NOMO-1 (cell line): ENCODE measurements at regions not wholly inside any gene's neighbourhood (a gene's known extent, or its start where the extent isn't known, plus 50 kb on each side); places are given as distances from the start of the nearest gene placed in this dataset.
"Not testable (repeated sequence)": the region's sequence is repeated elsewhere in the genome, so short reads cannot be mapped to it uniquely, and the experiment has no call there.

Source experiments
- DNase-seq, 2 experiments: peaks; one replicate each; lab custom pipeline; 2025; ENCODE audit not compliant: unreplicated experiment in 2 of 2; lab: John Stamatoyannopoulos, UW

GRCh38 chr2:125681576-125681975 is 974.4 kb upstream of the GYPC start:
- DNase-seq: no peak

- no peak for DNase-seq
These were observed 973.8 kb upstream of the GYPC start for GRCh38 chr2:125681976-125682805.

DNA sequence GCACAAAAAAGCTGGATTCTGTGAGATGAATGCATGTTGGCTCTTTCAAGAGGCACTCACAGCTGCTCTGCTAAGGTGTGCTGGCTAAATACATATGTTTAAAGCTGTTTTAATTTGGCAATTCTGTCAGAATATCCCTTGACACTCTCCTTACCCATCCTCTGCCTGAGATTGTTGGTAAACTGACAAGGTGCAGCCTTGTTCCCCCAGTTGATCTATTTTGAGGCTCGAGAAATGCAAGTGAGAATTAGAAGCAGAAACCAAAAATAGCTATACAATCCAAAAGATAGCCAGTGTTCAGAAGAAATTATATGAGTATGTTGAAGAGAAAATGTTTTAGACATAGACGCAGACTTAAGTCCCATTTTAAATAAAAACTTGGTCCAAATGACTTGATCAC is 971.7 kb upstream of the GYPC start:
- DNase-seq: no peak

DNA sequence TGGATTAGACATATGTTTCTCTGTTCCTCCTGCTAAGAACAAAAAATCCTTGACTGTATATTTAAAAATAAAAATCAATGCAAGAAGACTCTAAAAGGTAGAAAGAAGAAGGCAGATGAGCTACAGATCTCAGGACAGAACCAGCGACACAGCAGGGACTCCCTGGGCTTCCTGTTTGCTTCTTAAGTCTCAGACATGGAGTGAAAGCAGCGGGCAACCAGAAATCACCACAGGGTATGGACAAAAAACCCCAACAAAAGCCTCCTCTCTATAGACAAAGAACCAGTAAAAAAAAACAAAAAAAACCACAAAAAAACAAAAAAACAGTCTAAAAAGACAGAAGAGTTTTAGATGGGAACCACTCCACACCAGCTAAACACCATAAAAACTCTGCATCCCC is 971.0 kb upstream of the GYPC start:
- no peak for DNase-seq

DNA sequence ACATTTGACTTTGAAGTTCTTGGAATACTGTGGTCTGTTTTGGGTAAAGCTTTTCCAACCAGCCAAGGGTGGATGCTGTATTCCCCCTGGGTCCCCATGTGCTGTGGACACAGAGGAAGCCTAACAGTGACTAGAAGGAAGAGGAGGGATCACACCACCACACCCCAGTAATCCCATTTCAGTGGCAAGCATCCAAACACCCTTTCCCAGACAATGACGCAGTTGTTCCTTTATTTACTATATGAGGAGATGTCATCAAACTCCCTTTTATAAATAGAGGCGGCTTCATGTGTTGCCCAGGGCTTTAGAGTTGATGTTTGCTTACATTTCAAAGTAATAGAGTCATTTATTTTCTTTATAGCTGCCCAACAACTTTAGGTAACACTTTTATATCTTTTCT is 959.4 kb upstream of the GYPC start:
- no peak for DNase-seq

DNA sequence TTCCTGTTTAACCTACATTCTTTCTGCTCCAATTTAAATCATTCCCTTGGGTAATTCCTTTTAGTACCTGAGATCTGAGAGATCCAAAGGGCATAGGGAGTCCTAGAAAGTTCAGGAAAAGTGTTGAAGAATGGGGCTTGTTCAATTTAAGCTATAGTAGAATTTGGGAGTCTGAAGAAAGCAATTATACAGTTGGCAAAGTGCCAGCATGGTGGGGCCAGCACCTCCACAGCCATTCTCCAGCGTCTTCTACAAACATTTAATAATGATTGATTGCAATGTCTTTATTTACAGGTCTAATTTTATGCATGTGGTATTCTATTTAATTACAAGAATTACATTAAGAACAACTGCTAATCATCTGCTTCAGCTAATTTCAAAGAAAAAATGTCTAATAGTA is 957.7 kb upstream of the GYPC start:
- DNase-seq: no peak

GRCh38 chr2:125701070-125701469 is 954.9 kb upstream of the GYPC start:
- DNase-seq: no peak

GRCh38 chr2:125707611-125708010 is 948.3 kb upstream of the GYPC start:
- DNase-seq: no peak

DNA sequence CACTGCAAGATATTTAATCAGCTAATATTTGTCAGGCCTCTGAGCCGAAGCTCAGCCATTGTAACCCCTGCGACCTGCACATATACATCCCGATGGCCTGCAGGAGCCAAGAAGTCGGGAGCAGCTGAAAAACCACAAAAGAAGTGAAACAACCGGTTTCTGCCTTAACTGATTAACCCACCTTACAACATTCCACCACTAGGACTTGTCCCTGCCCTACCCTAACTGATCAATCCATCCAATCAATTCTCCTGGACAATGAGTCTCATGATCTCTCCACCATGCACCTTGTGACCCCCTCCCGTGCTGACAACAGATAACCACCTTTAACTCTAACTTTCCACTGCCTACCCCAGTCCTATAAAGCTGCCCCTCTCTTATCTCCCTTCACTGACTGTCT is 945.4 kb upstream of the GYPC start:
- no peak for DNase-seq

- DNase-seq: no peak
These were observed 944.9 kb upstream of the GYPC start for GRCh38 chr2:125711075-125711474.

DNA sequence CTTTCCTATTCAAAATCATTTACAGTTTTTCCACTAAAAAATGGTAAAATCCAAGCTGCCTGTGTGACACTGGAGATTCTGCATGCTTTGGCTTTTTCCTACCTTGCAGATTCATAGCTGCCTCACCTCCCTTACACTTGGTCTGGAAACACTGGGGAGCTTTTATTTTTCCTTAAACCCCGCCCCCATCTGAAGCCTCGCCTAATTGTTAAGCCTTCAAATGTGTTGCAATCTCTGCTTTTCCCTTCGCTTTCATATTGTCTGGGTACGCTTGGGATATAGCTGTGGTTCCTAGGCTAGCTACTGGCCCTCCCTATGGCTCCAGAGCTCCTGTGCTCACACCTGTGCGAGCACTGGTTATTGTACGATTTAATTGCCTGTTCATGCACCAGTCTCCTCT is 942.4 kb upstream of the GYPC start:
- DNase-seq: no peak

- no peak for DNase-seq
These were observed 934.8 kb upstream of the GYPC start for GRCh38 chr2:125721072-125721721.

GRCh38 chr2:125730921-125731320 is 925.0 kb upstream of the GYPC start:
- DNase-seq: no peak

DNA sequence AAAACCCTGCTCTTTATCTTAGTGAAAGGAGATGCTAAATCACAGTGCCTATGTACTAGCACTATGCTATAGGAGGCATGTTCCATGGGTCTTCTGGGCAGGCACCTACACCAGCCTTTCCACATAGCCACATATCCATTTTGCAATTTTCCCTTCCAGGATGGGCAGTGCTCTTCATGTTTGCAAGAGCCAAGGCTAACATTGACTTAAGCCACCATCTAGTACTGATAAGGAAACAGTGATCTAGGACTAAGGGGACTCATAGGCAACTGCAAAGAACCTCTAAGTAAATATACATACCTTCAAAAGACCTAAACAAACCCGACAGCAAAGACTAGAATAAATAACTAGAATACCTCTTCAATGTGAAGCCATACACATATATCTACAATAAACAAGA is 919.7 kb upstream of the GYPC start:
- no peak for DNase-seq

DNA sequence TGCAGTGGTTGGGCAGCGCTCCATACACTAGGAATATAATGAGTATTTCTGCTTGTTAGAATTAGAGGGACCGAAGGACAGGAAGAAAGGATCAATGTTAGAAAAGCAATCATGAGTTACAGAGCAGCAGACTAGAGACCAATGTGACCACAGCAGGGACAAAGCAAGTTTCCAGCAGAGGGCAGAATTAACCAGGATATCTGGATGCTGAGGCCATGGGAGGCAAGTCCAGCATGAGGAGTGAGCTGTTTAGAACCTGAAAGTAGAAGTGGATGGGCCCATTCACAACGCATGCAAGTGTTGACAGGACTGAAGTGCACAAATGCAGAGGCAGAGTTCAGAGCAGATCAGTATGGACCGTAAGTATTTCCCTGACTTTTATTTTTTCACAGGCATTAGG is 910.4 kb upstream of the GYPC start:
- DNase-seq: peak in 1 of 2 experiments; percentile 13

DNA sequence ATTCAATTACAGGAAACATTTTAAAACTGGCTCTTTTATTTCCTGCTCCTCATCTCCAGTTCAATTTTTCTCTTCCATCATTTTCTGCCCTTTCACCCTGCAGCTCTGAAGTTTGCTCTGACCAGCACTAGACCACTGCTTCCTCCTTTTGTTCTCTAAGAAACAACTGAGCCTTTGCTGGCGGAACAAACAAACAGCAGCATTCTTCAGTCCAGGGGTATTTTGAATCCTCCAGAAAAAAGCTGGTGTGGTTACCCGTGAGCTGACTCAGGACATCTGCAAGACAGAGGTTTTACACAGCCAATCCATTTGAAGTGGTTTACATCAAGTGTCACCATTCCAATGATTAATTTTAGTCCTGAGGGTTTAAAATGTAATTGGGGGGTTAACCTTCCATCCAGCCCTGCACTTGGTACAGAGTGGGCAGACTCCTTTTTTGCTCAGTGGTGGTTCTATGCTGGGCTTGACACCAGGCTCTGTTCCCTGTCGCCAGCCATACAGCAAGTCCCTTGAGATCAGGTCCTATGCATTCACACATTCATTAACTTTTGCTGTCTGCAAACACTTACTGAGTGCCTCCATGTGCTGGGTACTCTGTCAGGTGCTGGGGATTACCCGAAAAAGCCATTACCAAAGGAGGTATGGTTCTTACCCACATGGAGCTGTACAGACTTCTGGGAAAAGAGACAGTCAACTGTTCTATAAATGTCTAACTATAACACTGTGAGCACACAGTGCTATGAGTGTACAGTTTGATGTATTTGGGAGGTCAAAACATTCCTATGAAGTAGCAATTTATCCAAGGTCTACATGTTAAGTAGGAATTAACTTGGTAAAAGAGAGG is 909.4 kb upstream of the GYPC start:
- no peak for DNase-seq

DNA sequence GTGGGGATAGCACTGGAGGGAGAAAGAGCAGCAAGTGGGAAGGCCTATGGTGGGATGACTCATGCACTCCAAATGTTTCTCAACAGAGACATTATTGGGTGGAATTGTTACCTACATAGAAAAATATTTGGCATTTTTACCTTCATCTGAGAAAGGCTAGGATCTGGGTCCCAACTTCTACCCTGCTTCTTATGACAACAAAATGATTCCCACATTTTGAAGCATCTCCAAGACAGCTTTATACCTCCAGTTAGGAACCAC is 908.9 kb upstream of the GYPC start:
- no peak for DNase-seq

DNA sequence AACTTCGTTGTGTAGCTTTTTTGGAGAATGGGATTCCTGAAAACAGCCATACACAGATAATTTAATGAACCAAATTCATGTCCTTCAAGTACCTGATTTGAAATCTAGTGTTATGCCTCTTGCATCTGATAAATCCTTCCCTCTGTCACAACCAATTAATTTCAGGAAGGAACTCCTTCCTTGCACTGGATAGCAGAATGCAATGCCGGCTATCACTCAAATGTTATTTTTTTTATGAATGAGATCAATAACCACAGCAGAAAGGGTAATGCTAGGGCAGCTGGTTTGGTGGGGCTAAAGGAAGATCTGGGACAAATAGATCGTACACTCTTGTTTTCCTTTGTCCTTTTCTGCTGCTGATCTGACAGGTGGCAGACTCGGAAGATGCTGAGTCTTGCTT is 899.5 kb upstream of the GYPC start:
- DNase-seq: no peak

DNA sequence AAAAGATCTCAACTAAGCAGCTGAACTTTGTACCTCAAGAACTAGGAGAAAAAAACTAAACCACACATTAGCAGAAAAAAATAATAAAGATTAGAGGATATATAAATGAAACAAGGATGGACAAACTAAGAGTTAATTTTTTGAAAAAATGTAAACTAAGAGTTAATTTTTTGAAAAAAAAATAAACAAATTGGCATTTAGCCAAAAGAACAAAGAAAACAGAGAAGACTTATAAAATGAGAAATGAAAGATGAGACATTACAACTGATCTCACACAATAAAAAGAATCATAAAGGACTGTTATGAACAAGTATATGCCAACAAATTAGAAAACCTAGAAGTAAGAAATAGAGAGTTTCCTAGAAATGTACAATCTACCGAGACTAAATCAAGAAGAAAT is 859.2 kb upstream of the GYPC start:
- DNase-seq: no peak

DNA sequence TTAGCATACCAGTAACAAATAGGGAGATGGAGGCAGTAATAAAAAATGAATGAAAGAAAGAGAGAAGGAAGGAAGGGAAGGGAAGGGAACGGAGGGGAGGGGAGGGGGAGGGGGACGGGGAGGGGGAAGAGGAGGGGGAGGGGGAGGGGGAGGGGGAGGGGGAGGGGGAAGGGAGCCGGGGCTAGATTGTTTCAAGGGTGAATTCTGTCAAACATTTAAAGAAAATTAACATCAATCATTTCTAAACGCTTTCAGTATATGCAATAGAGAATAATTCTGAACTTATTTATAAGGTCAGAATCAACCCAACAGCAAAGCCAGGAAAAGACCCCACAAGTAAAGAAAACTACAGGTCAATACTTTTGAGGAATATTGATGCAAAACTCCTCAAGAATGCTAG is 858.8 kb upstream of the GYPC start:
- no peak for DNase-seq

DNA sequence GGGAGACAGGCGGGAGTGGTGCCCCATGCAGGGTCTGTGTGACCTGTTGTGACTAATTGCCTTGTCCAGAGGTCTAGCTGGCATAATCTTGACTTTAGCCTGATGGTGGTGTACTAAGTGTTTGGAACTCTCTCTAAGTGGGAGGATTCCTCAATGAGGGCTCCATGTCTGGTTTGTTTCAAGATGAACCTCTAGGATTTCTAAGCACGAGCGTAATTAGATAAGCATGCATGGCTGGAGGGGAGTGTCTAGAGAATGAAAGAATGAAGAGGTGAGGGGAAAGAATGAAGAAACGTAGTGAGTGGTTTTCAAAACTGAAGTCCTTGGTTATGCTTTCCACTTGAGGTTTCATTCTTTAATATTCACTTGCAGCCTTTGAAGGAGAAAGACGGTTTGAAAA is 833.2 kb upstream of the GYPC start:
- DNase-seq: no peak

DNA sequence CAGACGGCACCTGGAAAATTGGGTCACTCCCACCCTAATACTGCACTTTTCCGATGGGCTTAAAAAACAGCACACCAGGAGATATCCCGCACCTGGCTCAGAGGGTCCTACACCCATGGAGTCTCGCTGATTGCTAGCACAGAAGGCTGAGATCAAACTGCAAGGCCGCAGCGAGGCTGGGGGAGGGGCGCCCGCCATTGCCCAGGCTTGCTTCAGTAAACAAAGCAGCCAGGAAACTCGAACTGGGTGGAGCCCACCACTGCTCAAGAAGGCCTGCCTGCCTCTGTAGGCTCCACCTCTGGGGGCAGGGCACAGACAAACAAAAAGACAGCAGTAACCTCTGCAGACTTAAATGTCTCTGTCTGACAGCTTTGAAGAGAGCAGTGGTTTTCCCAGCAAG is 830.2 kb upstream of the GYPC start:
- DNase-seq: not testable (repeated sequence)
